Osteoblast (primary cell): ENCODE measurements at regions not wholly inside any gene's neighbourhood (a gene's known extent, or its start where the extent isn't known, plus 50 kb on each side); places are given as distances from the start of the nearest gene placed in this dataset.

Experiments
- DNase-seq: peaks from one replicate; pipeline ENCODE4 v3.0.0; 2011; ENCODE audit warnings: low spot score, mixed read lengths; ENCODE audit not compliant: insufficient read length; ENCODE audit errors: missing footprints
- H2AFZ ChIP-seq: 2 replicates; pipeline ENCODE4 v1.6.0; 2011; ENCODE audit warnings: mild to moderate bottlenecking, low read length
- H3K27ac ChIP-seq: 2 replicates; pipeline ENCODE4 v1.5.1; 2011; ENCODE audit warnings: mild to moderate bottlenecking, low read depth, low read length, moderate library complexity
- H3K27me3 ChIP-seq: 2 replicates; pipeline ENCODE4 v1.6.0; 2012; ENCODE audit warnings: mild to moderate bottlenecking, control low read depth, inconsistent platforms, low read length, moderate library complexity; ENCODE audit not compliant: insufficient read depth
- H3K36me3 ChIP-seq: 2 replicates; pipeline ENCODE4 v1.5.1; 2011; ENCODE audit warnings: mild to moderate bottlenecking, low read length, control low read depth, moderate library complexity; ENCODE audit not compliant: insufficient read depth
- H3K4me1 ChIP-seq: 2 replicates; pipeline ENCODE4 v1.5.1; 2011; ENCODE audit warnings: mild to moderate bottlenecking, low read length, control low read depth, moderate library complexity; ENCODE audit not compliant: insufficient read depth
- H3K4me2 ChIP-seq: 2 replicates; pipeline ENCODE4 v1.6.0; 2011; ENCODE audit warnings: mild to moderate bottlenecking, low read length; ENCODE audit not compliant: insufficient read depth
- H3K4me3 ChIP-seq: fragments of 200-600 bp; sonication (generic); 3 replicates; pipeline ENCODE4 v1.5.1; 2012; ENCODE audit warnings: mild to moderate bottlenecking, low read length, inconsistent platforms; ENCODE audit not compliant: insufficient read depth
- H3K79me2 ChIP-seq: 2 replicates; pipeline ENCODE4 v1.6.0; 2012; ENCODE audit warnings: mild to moderate bottlenecking, low read length, control low read depth, inconsistent platforms; ENCODE audit not compliant: insufficient read depth
- H3K9me3 ChIP-seq: 2 replicates; pipeline ENCODE4 v1.5.1; 2011; ENCODE audit warnings: low read depth, low read length, control low read depth
- H4K20me1 ChIP-seq: 2 replicates; pipeline ENCODE4 v1.6.0; 2012; ENCODE audit warnings: mild to moderate bottlenecking, low read length, control low read depth; ENCODE audit not compliant: insufficient read depth
- TF ChIP-seq, protein P1 (sequence below): IDR thresholded peaks from 2 replicates; pipeline ENCODE4 v1.5.1; 2011; ENCODE audit warnings: mild to moderate bottlenecking, low read depth, low read length, moderate library complexity; ENCODE audit errors: extremely low read depth

- Histone ChIP-seq H3K4me2 (no peak overlapping the region), H3K4me1 (no peaks in the 10 kb centered on the region), H4K20me1 (no peaks in the 10 kb centered on the region), H3K79me2 (no peaks in the 10 kb centered on the region), H3K27ac (no peak overlapping the region), H3K4me3 (no peak overlapping the region), H3K36me3 (no peaks in the 10 kb centered on the region), H2AFZ (no peak overlapping the region), H3K9me3 (no peaks in the 10 kb centered on the region), H3K27me3 (no peaks in the 10 kb centered on the region)
- TF ChIP-seq, protein P1, sequence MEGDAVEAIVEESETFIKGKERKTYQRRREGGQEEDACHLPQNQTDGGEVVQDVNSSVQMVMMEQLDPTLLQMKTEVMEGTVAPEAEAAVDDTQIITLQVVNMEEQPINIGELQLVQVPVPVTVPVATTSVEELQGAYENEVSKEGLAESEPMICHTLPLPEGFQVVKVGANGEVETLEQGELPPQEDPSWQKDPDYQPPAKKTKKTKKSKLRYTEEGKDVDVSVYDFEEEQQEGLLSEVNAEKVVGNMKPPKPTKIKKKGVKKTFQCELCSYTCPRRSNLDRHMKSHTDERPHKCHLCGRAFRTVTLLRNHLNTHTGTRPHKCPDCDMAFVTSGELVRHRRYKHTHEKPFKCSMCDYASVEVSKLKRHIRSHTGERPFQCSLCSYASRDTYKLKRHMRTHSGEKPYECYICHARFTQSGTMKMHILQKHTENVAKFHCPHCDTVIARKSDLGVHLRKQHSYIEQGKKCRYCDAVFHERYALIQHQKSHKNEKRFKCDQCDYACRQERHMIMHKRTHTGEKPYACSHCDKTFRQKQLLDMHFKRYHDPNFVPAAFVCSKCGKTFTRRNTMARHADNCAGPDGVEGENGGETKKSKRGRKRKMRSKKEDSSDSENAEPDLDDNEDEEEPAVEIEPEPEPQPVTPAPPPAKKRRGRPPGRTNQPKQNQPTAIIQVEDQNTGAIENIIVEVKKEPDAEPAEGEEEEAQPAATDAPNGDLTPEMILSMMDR = no peak
- DNase-seq = no peak
Measured at GRCh38 chr2:139360654-139361053, 580.5 kb upstream of the NXPH2 start.

DNA sequence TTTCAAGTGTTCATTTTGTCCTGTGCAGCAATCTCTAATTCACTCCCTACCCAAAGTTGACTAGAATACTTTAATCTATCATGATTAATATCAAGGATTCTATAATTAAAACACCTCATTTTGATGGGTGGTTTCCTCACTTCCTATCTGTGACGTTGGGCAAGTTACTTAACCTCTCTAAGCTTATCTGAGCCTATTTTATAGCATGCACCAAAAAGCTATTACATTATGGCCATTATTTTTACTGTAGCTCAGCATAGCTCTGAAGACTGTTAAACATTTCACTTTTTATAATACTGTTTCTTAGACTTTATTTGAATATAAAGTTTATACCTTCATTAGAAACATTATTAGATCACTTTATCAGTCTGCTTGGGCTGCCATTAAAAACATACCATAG, 579.6 kb upstream of the NXPH2 start:
- Histone ChIP-seq H3K36me3 (no peaks in the 10 kb centered on the region), H3K4me1 (no peaks in the 10 kb centered on the region), H3K4me2 (no peak overlapping the region), H3K79me2 (no peaks in the 10 kb centered on the region), H3K27me3 (no peaks in the 10 kb centered on the region), H2AFZ (no peak overlapping the region), H3K9me3 (no peaks in the 10 kb centered on the region), H4K20me1 (no peaks in the 10 kb centered on the region), H3K27ac (no peak overlapping the region), H3K4me3 (no peak overlapping the region)
- TF ChIP-seq, protein P1 = no peak
- no peak for DNase-seq

DNA sequence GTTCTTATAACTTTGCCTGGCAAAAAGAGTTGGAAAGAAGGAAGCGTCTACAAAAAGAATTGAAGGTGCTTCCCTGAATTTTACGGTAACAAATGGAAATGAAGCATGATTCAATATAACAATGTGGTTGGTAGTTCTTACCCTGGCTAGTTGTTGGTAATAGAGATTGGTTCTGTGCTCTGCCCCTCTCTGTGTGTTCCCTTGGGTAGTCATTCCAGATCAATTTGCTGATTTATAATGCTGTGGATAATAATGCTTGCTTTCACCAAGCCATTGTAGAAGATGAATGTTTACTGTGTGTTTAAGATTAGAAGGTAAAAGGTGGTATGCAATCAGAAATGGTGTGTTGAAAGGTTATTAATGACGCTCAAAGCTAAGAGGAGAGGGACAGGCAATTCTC, 577.8 kb upstream of the NXPH2 start:
- H2AFZ ChIP-seq = no peak overlapping the region
- TF ChIP-seq, protein P1 = no peak
- H4K20me1 ChIP-seq = no peaks in the 10 kb centered on the region
- no peaks in the 10 kb centered on the region for H3K79me2 ChIP-seq
- H3K4me2 ChIP-seq = no peak overlapping the region
- no peaks in the 10 kb centered on the region for H3K27me3 ChIP-seq
- no peaks in the 10 kb centered on the region for H3K4me1 ChIP-seq
- DNase-seq = no peak
- H3K9me3 ChIP-seq = no peaks in the 10 kb centered on the region
- no peak overlapping the region for H3K27ac ChIP-seq
- no peak overlapping the region for H3K4me3 ChIP-seq
- H3K36me3 ChIP-seq = no peaks in the 10 kb centered on the region

GRCh38 chr2:139354518-139354917, 574.3 kb upstream of the NXPH2 start:
- TF ChIP-seq, protein P1 = no peak
- H3K27me3 ChIP-seq = no peaks in the 10 kb centered on the region
- no peak overlapping the region for H3K4me3 ChIP-seq
- H2AFZ ChIP-seq = no peak overlapping the region
- H3K36me3 ChIP-seq = no peaks in the 10 kb centered on the region
- DNase-seq = no peak
- H3K4me2 ChIP-seq = no peak overlapping the region
- no peaks in the 10 kb centered on the region for H4K20me1 ChIP-seq
- H3K79me2 ChIP-seq = no peaks in the 10 kb centered on the region
- H3K27ac ChIP-seq = no peak overlapping the region
- H3K4me1 ChIP-seq = no peaks in the 10 kb centered on the region
- H3K9me3 ChIP-seq = no peaks in the 10 kb centered on the region
